SH-SY5Y (cell line): ENCODE measurements at regions not wholly inside any gene's neighbourhood (a gene's known extent, or its start where the extent isn't known, plus 50 kb on each side); places are given as distances from the start of the nearest gene placed in this dataset.

ENCODE experiments used
- GATA2 ChIP-seq: IDR thresholded peaks from 2 replicates; pipeline ENCODE4 v1.6.1; 2011; ENCODE audit warnings: mild to moderate bottlenecking, low read depth, low read length
- GATA3 ChIP-seq: IDR thresholded peaks from 2 replicates; pipeline ENCODE4 v1.6.1; 2011; ENCODE audit warnings: low read depth, mild to moderate bottlenecking, low read length, moderate library complexity

DNA sequence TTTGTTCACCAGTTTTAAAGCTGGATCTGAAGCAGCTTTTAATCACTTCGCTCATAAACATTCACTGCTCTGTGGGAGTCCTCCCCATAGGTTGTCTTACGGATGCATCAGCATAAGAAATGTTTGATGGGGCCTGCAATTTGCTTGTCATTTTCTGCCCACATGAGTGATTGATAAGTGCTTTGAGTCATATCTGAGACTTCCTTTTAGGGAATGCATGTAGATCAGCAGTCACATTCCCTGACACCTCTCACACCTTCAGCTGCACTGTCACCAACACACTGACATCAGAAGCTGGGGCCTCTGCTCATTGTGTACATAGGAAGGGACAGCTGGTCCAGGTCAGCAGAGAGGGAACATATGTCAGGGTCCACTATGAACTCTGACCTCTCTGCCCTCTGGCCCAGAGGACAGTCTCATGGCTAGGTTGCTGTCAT, 84.1 kb upstream of the SPATA31D4 start:
- no peak for TF ChIP-seq GATA2
- TF ChIP-seq GATA3: no peak
